H1 (cell line): ENCODE measurements at regions not wholly inside any gene's neighbourhood (a gene's known extent, or its start where the extent isn't known, plus 50 kb on each side); places are given as distances from the start of the nearest gene placed in this dataset.

Source experiments
- CTCF ChIA-PET: fragments of 300-600 bp; sonication (Branson Sonifier 250); formaldehyde crosslinking; loops from one replicate; lab custom pipeline; 2021; ENCODE audit not compliant: partially characterized antibody; lab: Charles Lee
- POLR2A ChIA-PET: fragments of 300-600 bp; sonication (Branson Sonifier 250); formaldehyde crosslinking; loops from one replicate; lab custom pipeline; 2021; ENCODE audit warnings: inconsistent platforms; ENCODE audit not compliant: partially characterized antibody; lab: Charles Lee
- DNase-seq, 2 experiments: peaks; one replicate each; pipeline versions ENCODE4 v3.0.0 to v3.0.0-alpha.2; 2010 to 2022; ENCODE audit warnings: low spot score in 2 of 2, low read depth in 1 of 2, mixed read lengths in 1 of 2
- FAIRE-seq: peaks from 2 replicates; lab custom pipeline; 2011; peaks lifted over from hg19 to GRCh38; lab: Jason Lieb, UNC
- H2AFZ ChIP-seq: 2 replicates; pipeline ENCODE4 v1.8.1; 2012; ENCODE audit warnings: low read length, inconsistent platforms
- H2AK5ac ChIP-seq: 2 replicates; pipeline ENCODE4 v1.6.1; 2013; ENCODE audit warnings: low read depth, low read length
- H2BK120ac ChIP-seq: replicated peaks from 2 replicates; pipeline ENCODE3; 2013; ENCODE audit warnings: low read depth, low read length, inconsistent platforms
- H2BK12ac ChIP-seq: 2 replicates; pipeline ENCODE4 v1.6.1; 2013; ENCODE audit warnings: low read depth, low read length
- H2BK15ac ChIP-seq: 2 replicates; pipeline ENCODE4 v1.6.1; 2013; ENCODE audit warnings: low read length
- H2BK20ac ChIP-seq: 2 replicates; pipeline ENCODE4 v1.6.1; 2013; ENCODE audit warnings: low read length
- H2BK5ac ChIP-seq: 2 replicates; pipeline ENCODE4 v1.6.1; 2013; ENCODE audit warnings: low read depth, low read length
- H3K14ac ChIP-seq: 2 replicates; pipeline ENCODE4 v1.6.1; 2013; ENCODE audit warnings: inconsistent platforms; ENCODE audit not compliant: insufficient read length
- H3K18ac ChIP-seq: 2 replicates; pipeline ENCODE4 v1.6.1; 2013; ENCODE audit warnings: low read length; ENCODE audit errors: extremely low read depth
- H3K23ac ChIP-seq: 2 replicates; pipeline ENCODE4 v1.6.1; 2013; ENCODE audit warnings: inconsistent platforms; ENCODE audit not compliant: insufficient read length
- H3K23me2 ChIP-seq: 2 replicates; pipeline ENCODE4 v1.6.1; 2013; ENCODE audit warnings: low read depth, low read length
- H3K27ac ChIP-seq: 2 replicates; pipeline ENCODE4 v1.6.1; 2011; ENCODE audit warnings: low read depth, low read length, inconsistent platforms
- H3K27me3 ChIP-seq, 4 experiments: replicated peaks in 1 of 4; 1 replicate in 1 of 4; 2 replicates in 3 of 4; pipeline versions ENCODE4 v1.6.1 to v1.8.1; 2011 to 2013; ENCODE audit warnings: low read length in 3 of 4, mild to moderate bottlenecking in 3 of 4, inconsistent platforms in 2 of 4, mixed read lengths in 2 of 4, moderate library complexity in 1 of 4; ENCODE audit not compliant: control insufficient read depth in 3 of 4, insufficient read depth in 3 of 4; ENCODE audit errors: extremely low read depth in 1 of 4
- H3K36me3 ChIP-seq, 4 experiments: 2 replicates each; pipeline versions ENCODE4 v1.6.1 to v1.8.1; 2011 to 2013; ENCODE audit warnings: mild to moderate bottlenecking in 4 of 4, low read length in 3 of 4, moderate library complexity in 2 of 4, control low read depth in 1 of 4, inconsistent platforms in 1 of 4; ENCODE audit not compliant: insufficient read depth in 4 of 4, control insufficient read depth in 2 of 4
- H3K4ac ChIP-seq: replicated peaks from 2 replicates; pipeline ENCODE3; 2013; ENCODE audit warnings: low read length, low read depth, mixed read lengths, inconsistent platforms; ENCODE audit not compliant: insufficient read length
- H3K4me1 ChIP-seq, 4 experiments: replicated peaks in 1 of 4; 1 replicate in 1 of 4; 2 replicates in 3 of 4; pipeline versions ENCODE4 v1.6.1 to v1.8.1; 2011 to 2013; ENCODE audit warnings: low read length in 3 of 4, inconsistent platforms in 2 of 4, mixed read lengths in 1 of 4; ENCODE audit not compliant: insufficient read depth in 4 of 4, control insufficient read depth in 3 of 4
- H3K4me2 ChIP-seq, 2 experiments: 2 replicates each; pipeline versions ENCODE4 v1.6.1 to v1.8.1; 2011 to 2013; ENCODE audit warnings: low read depth in 2 of 2, low read length in 2 of 2, control low read depth in 1 of 2, inconsistent platforms in 1 of 2, mild to moderate bottlenecking in 1 of 2; ENCODE audit not compliant: insufficient read depth in 1 of 2
- H3K4me3 ChIP-seq, 4 experiments: fragments of 200-600, 300-600 bp in 1 of 4; sonication (generic), shearing (Covaris generic), sonication (Bioruptor Twin) in 1 of 4; 2 replicates each; pipeline versions ENCODE4 v1.5.1 to v1.8.1; 2011 to 2016; ENCODE audit warnings: low read length in 4 of 4, low read depth in 3 of 4, control low read depth in 2 of 4, inconsistent platforms in 2 of 4, mild to moderate bottlenecking in 2 of 4, mixed read lengths in 1 of 4, moderate library complexity in 1 of 4; ENCODE audit not compliant: insufficient read depth in 2 of 4; ENCODE audit errors: extremely low read depth in 1 of 4
- H3K56ac ChIP-seq: replicated peaks from 2 replicates; pipeline ENCODE3; 2013; ENCODE audit warnings: low read depth, mild to moderate bottlenecking, mixed read lengths, low read length, inconsistent platforms; ENCODE audit not compliant: insufficient read length
- H3K79me1 ChIP-seq: 2 replicates; pipeline ENCODE4 v1.6.1; 2013; ENCODE audit warnings: low read depth, low read length, control low read depth
- H3K79me2 ChIP-seq, 2 experiments: 2 replicates each; pipeline versions ENCODE4 v1.6.1 to v1.8.1; 2012 to 2013; ENCODE audit warnings: low read length in 2 of 2, mild to moderate bottlenecking in 2 of 2, inconsistent platforms in 1 of 2; ENCODE audit not compliant: insufficient read depth in 2 of 2, control insufficient read depth in 1 of 2
- H3K9ac ChIP-seq, 4 experiments: replicated peaks in 1 of 4; 1 replicate in 1 of 4; 2 replicates in 3 of 4; pipeline versions ENCODE4 v1.6.1 to v1.8.1; 2011 to 2013; ENCODE audit warnings: low read depth in 3 of 4, low read length in 3 of 4, control low read depth in 2 of 4, mild to moderate bottlenecking in 2 of 4, moderate library complexity in 2 of 4, inconsistent platforms in 1 of 4; ENCODE audit errors: extremely low read depth in 1 of 4
- H3K9me3 ChIP-seq, 2 experiments: 2 replicates each; pipeline versions ENCODE4 v1.6.1 to v1.8.1; 2012 to 2013; ENCODE audit warnings: mild to moderate bottlenecking in 2 of 2, moderate library complexity in 2 of 2, control low read depth in 1 of 2, inconsistent platforms in 1 of 2, low read depth in 1 of 2, low read length in 1 of 2, mixed read lengths in 1 of 2; ENCODE audit not compliant: insufficient read depth in 2 of 2
- H4K20me1 ChIP-seq, 2 experiments: replicated peaks in 1 of 2; 2 replicates each; pipeline versions ENCODE3 to v1.8.1; 2011 to 2013; ENCODE audit warnings: inconsistent platforms in 2 of 2, low read length in 2 of 2, mild to moderate bottlenecking in 1 of 2; ENCODE audit not compliant: insufficient read depth in 2 of 2, control insufficient read depth in 1 of 2
- H4K5ac ChIP-seq: 2 replicates; pipeline ENCODE4 v1.6.1; 2013; ENCODE audit warnings: low read length, low read depth, mixed read lengths, inconsistent platforms; ENCODE audit not compliant: insufficient read length
- H4K8ac ChIP-seq: 2 replicates; pipeline ENCODE4 v1.8.0; 2013; ENCODE audit warnings: mild to moderate bottlenecking, moderate library complexity, low read length, inconsistent platforms; ENCODE audit not compliant: insufficient read depth; ENCODE audit errors: extremely low read depth
- H4K91ac ChIP-seq: replicated peaks from 2 replicates; pipeline ENCODE3; 2013; ENCODE audit warnings: low read length, mixed read lengths, inconsistent platforms; ENCODE audit not compliant: insufficient read length
- BCL11A ChIP-seq, 2 experiments: IDR thresholded peaks; one replicate each; pipeline ENCODE4 v1.6.1; 2011; ENCODE audit warnings: low read depth in 2 of 2, low read length in 2 of 2, mild to moderate bottlenecking in 2 of 2
- BRCA1 ChIP-seq: IDR thresholded peaks from 2 replicates; pipeline ENCODE4 v1.6.1; 2012; ENCODE audit warnings: low read depth, low read length, improper control_type of control experiment
- CEBPB ChIP-seq: IDR thresholded peaks from 2 replicates; pipeline ENCODE4 v1.6.1; 2012; ENCODE audit warnings: low read depth, low read length
- EP300 ChIP-seq, 2 experiments: IDR thresholded peaks; 1 replicate in 1 of 2; 2 replicates in 1 of 2; pipeline ENCODE4 v1.6.1; 2011 to 2012; ENCODE audit warnings: low read depth in 2 of 2, low read length in 2 of 2, mild to moderate bottlenecking in 2 of 2, borderline replicate concordance in 1 of 2, inconsistent platforms in 1 of 2, moderate library complexity in 1 of 2
- GTF2F1 ChIP-seq: IDR thresholded peaks from 2 replicates; pipeline ENCODE4 v1.6.1; 2012; ENCODE audit warnings: low read depth, low read length, improper control_type of control experiment, borderline replicate concordance
- HDAC6 ChIP-seq: IDR thresholded peaks from one replicate; pipeline ENCODE4 v1.7.1; 2012; ENCODE audit warnings: low read depth, mild to moderate bottlenecking, inconsistent platforms, low read length, moderate library complexity
- NRF1 ChIP-seq: IDR thresholded peaks from 2 replicates; pipeline ENCODE4 v1.6.1; 2011; ENCODE audit warnings: mild to moderate bottlenecking, low read depth, low read length, improper control_type of control experiment
- RAD21 ChIP-seq, 2 experiments: IDR thresholded peaks in 1 of 2; conservative IDR thresholded peaks in 1 of 2; 2 replicates each; pipeline ENCODE4 v1.6.1; 2011; ENCODE audit warnings: low read depth in 2 of 2, low read length in 2 of 2, improper control_type of control experiment in 1 of 2, inconsistent platforms in 1 of 2, mild to moderate bottlenecking in 1 of 2, moderate library complexity in 1 of 2
- RFX5 ChIP-seq: IDR thresholded peaks from 2 replicates; pipeline ENCODE4 v1.6.1; 2011; ENCODE audit warnings: low read depth, low read length, improper control_type of control experiment, borderline replicate concordance
- RNF2 ChIP-seq: fragments of 200-900, 300-1000 bp; sonication (generic); IDR thresholded peaks from 2 replicates; pipeline ENCODE4 v1.7.1; 2016; ENCODE audit warnings: borderline replicate concordance, low read depth, mild to moderate bottlenecking, antibody characterized with exemption, low read length; ENCODE audit not compliant: poor library complexity, severe bottlenecking; ENCODE audit errors: missing control alignments
- SIX5 ChIP-seq: IDR thresholded peaks from 2 replicates; pipeline ENCODE4 v1.6.1; 2011; ENCODE audit warnings: mild to moderate bottlenecking, low read depth, low read length
- SP1 ChIP-seq: IDR thresholded peaks from 2 replicates; pipeline ENCODE4 v1.6.1; 2011; ENCODE audit warnings: low read depth, low read length
- SP2 ChIP-seq: IDR thresholded peaks from 2 replicates; pipeline ENCODE4 v1.6.1; 2012; ENCODE audit warnings: mild to moderate bottlenecking, low read length, inconsistent platforms
- TBP ChIP-seq: IDR thresholded peaks from 2 replicates; pipeline ENCODE4 v1.6.1; 2011; ENCODE audit warnings: low read depth, low read length, improper control_type of control experiment
- WGBS, 2 experiments: shearing (Covaris generic) in 1 of 2; methylation state at CpG; one replicate each; pipeline versions ENCODE4 v1.1.6 to v1.1.7; 2013 to 2015; ENCODE audit warnings: low lambda C conversion rate in 2 of 2, mixed read lengths in 2 of 2, inconsistent platforms in 1 of 2, low coverage in 1 of 2, missing lambda C conversion rate in 1 of 2; ENCODE audit not compliant: insufficient replicate concordance in 2 of 2, insufficient coverage in 1 of 2, insufficient read length in 1 of 2; ENCODE audit errors: extremely low coverage in 1 of 2, missing lambda C conversion rate in 1 of 2; 5-methylcytosine and 5-hydroxymethylcytosine counted together

- FAIRE-seq: no peak
- 86% methylated on average over 7 of the region's 7 CpGs; no CpG with 5 or more reads in 1 of the 2 experiments for WGBS, 2 experiments
- Histone ChIP-seq H3K18ac (no peak overlapping the region), H3K79me1 (no peaks in the 10 kb centered on the region), H3K4me2 (no peak overlapping the region), H4K91ac (no peak overlapping the region), H2BK20ac (no peak overlapping the region), H3K27ac (no peak overlapping the region), H3K14ac (no peak overlapping the region), H2BK5ac (no peak overlapping the region), H2AFZ (no peak overlapping the region), H3K79me2 (no peaks in the 10 kb centered on the region), H2BK15ac (no peak overlapping the region), H2BK12ac (no peak overlapping the region), H3K36me3 (no peaks in the 10 kb centered on the region), H3K9ac (no peak overlapping the region), H3K4me1 (peaks cover 0 to 9% (median 5%) of the 10 kb centered on the region in 4 experiments; a peak in 4 of 7 replicates), H2BK120ac (no peak overlapping the region), H3K4ac (no peak overlapping the region), H4K8ac (no peak overlapping the region), H2AK5ac (no peak overlapping the region), H4K20me1 (no peaks in the 10 kb centered on the region), H3K4me3 (no peak overlapping the region), H3K9me3 (no peaks in the 10 kb centered on the region), H3K27me3 (peaks cover 0 to 1% (median 0%) of the 10 kb centered on the region in 4 experiments; a peak in 1 of 7 replicates), H3K56ac (no peak overlapping the region), H3K23ac (no peak overlapping the region), H4K5ac (no peak overlapping the region), H3K23me2 (no peaks in the 10 kb centered on the region; the same call in 1 of the 2 replicates)
- TF ChIP-seq CEBPB (no peak), SIX5 (no peak), RAD21 (IDR thresholded peaks at IDR 0.05 in 1 of 2, conservative IDR thresholded peaks at IDR 0.05 in 1 of 2; ENCODE audit: low read depth in 2 of 2, low read length in 2 of 2) (no peak), SP2 (no peak), RNF2 (no peak), BCL11A (IDR thresholded peaks at IDR 0.05; ENCODE audit: low read depth in 2 of 2, low read length in 2 of 2) (no peak), GTF2F1 (no peak), NRF1 (no peak), BRCA1 (no peak), SP1 (no peak), HDAC6 (no peak), EP300 (IDR thresholded peaks at IDR 0.05; ENCODE audit: borderline replicate concordance in 1 of 2, low read depth in 2 of 2, low read length in 2 of 2) (no peak), RFX5 (no peak), TBP (no peak)
- no peak for DNase-seq
- POLR2A ChIA-PET: no interaction called here
- CTCF ChIA-PET: no interaction called here
These were observed 187.7 kb downstream of the FOXO1 start for GRCh38 chr13:40478775-40479174.
